Suprapubic skin (tissue), 4 donors: ENCODE measurements at regions not wholly inside any gene's neighbourhood (a gene's known extent, or its start where the extent isn't known, plus 50 kb on each side); places are given as distances from the start of the nearest gene placed in this dataset.

Experiments used
- DNase-seq, 2 donors: peaks; one replicate each; pipeline ENCODE4 v3.0.0-alpha.2; 2019; ENCODE audit warnings: low spot score in 2 of 2
- H3K27ac ChIP-seq: fragments of 200-600 bp; sonication (generic); one replicate; pipeline ENCODE4 v1.5.1; 2019
- H3K27me3 ChIP-seq: fragments of 200-600 bp; sonication (generic); one replicate; pipeline ENCODE4 v1.5.1; 2019
- H3K36me3 ChIP-seq: fragments of 200-600 bp; sonication (generic); one replicate; pipeline ENCODE4 v1.5.1; 2019
- H3K4me1 ChIP-seq: fragments of 200-600 bp; sonication (generic); one replicate; pipeline ENCODE4 v1.5.1; 2019
- H3K4me3 ChIP-seq: fragments of 200-600 bp; sonication (generic); one replicate; pipeline ENCODE4 v1.5.1; 2019; ENCODE audit warnings: mild to moderate bottlenecking
- H3K9me3 ChIP-seq: fragments of 200-600 bp; sonication (generic); one replicate; pipeline ENCODE4 v1.5.1; 2019
- EP300 ChIP-seq: sonication (generic); formaldehyde crosslinking; IDR thresholded peaks from one replicate; pipeline ENCODE4 v1.6.1; 2017; ENCODE audit warnings: antibody characterized with exemption
- POLR2A ChIP-seq, 2 donors: fragments of 450-650 bp; IDR thresholded peaks; one replicate each; pipeline ENCODE4 v1.6.1; 2017; ENCODE audit warnings: antibody characterized with exemption in 2 of 2, mild to moderate bottlenecking in 2 of 2, moderate library complexity in 2 of 2
- POLR2AphosphoS5 ChIP-seq, 3 donors: sonication (generic); formaldehyde crosslinking; IDR thresholded peaks; one replicate each; pipeline ENCODE4 v1.6.1; 2017; ENCODE audit warnings: antibody characterized with exemption in 3 of 3
- WGBS: methylation state at CpG from one replicate; pipeline ENCODE4 v1.1.5; 2018; 5-methylcytosine and 5-hydroxymethylcytosine counted together
- TF ChIP-seq, protein P1 (sequence below), 2 donors: fragments of 200-600 bp in 1 of 2; fragments of 450-650 bp in 1 of 2; sonication (generic) in 1 of 2; IDR thresholded peaks; one replicate each; pipeline ENCODE4 v1.5.1; 2016 to 2019; ENCODE audit warnings: antibody characterized with exemption in 2 of 2, mild to moderate bottlenecking in 1 of 2, moderate library complexity in 1 of 2

DNA sequence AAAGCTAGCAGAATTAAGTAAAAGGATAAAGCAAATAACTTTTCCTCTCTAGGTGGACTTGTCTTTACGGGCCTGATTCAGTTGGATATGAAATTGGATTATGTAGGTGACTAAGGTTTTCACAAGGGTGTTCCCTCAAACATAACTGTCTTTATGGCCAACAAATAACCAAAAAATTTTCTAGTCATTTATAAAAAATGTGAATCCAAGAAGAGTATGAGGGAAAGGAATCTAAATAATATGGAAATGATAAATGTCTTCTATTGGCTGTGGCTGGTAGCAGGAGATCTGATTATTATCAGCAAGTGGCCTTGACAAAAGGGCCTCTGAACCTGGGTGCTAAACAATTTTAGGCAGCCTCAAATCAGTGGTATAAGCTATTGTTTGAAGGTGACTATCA is 594.0 kb upstream of the UBE2E2 start:
- Histone ChIP-seq H3K9me3 (no peaks in the 10 kb centered on the region), H3K27ac (no peak overlapping the region), H3K36me3 (no peaks in the 10 kb centered on the region), H3K27me3 (no peaks in the 10 kb centered on the region), H3K4me1 (no peaks in the 10 kb centered on the region), H3K4me3 (no peak overlapping the region)
- no peak for DNase-seq
- TF ChIP-seq POLR2A (IDR thresholded peaks at IDR 0.05), result no peak
- TF ChIP-seq EP300, result no peak
- TF ChIP-seq, protein P1, sequence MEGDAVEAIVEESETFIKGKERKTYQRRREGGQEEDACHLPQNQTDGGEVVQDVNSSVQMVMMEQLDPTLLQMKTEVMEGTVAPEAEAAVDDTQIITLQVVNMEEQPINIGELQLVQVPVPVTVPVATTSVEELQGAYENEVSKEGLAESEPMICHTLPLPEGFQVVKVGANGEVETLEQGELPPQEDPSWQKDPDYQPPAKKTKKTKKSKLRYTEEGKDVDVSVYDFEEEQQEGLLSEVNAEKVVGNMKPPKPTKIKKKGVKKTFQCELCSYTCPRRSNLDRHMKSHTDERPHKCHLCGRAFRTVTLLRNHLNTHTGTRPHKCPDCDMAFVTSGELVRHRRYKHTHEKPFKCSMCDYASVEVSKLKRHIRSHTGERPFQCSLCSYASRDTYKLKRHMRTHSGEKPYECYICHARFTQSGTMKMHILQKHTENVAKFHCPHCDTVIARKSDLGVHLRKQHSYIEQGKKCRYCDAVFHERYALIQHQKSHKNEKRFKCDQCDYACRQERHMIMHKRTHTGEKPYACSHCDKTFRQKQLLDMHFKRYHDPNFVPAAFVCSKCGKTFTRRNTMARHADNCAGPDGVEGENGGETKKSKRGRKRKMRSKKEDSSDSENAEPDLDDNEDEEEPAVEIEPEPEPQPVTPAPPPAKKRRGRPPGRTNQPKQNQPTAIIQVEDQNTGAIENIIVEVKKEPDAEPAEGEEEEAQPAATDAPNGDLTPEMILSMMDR (IDR thresholded peaks at IDR 0.05), result no peak
- no peak for TF ChIP-seq POLR2AphosphoS5 (IDR thresholded peaks at IDR 0.05)
- WGBS, result 74% methylated on average over 1 of the region's 1 CpG

GRCh38 chr3:22612927-22613326 is 590.2 kb upstream of the UBE2E2 start:
- 89% methylated on average over 4 of the region's 4 CpGs for WGBS
- Histone ChIP-seq H3K4me1 (no peaks in the 10 kb centered on the region), H3K27ac (no peak overlapping the region), H3K36me3 (no peaks in the 10 kb centered on the region), H3K4me3 (no peak overlapping the region), H3K9me3 (no peaks in the 10 kb centered on the region), H3K27me3 (no peaks in the 10 kb centered on the region)
- TF ChIP-seq, protein P1 (IDR thresholded peaks at IDR 0.05), result no peak
- TF ChIP-seq EP300 (no peak), POLR2AphosphoS5 (IDR thresholded peaks at IDR 0.05) (no peak), POLR2A (IDR thresholded peaks at IDR 0.05) (no peak)
- DNase-seq, result no peak

DNA sequence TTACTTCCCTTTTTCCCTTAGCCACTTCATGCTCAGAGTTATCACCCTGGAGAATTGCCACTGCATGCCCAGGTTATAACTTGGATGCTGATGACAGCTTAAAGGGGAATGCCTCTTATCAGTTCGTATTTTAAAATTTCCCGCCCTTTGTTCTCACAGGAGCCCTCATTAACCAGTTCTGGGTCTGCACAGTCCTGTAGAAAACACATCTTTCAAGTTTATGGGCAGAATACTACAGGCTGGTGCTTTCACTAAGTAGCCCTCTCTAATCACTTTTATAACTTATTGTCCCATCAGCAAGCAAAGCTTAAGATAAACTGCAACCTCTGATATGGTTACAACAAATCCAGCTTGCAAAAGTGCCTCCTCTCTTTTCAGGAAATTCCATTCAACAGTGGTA is 587.3 kb upstream of the UBE2E2 start:
- WGBS, result 38% methylated on average over 2 of the region's 2 CpGs
- H3K4me3 ChIP-seq, result no peak overlapping the region
- no peaks in the 10 kb centered on the region for H3K9me3 ChIP-seq
- no peaks in the 10 kb centered on the region for H3K27me3 ChIP-seq
- DNase-seq, result no peak
- no peak overlapping the region for H3K27ac ChIP-seq
- no peaks in the 10 kb centered on the region for H3K36me3 ChIP-seq
- H3K4me1 ChIP-seq, result no peaks in the 10 kb centered on the region
- TF ChIP-seq POLR2A (IDR thresholded peaks at IDR 0.05), result no peak
- TF ChIP-seq, protein P1 (IDR thresholded peaks at IDR 0.05), result no peak
- TF ChIP-seq EP300, result no peak
- no peak for TF ChIP-seq POLR2AphosphoS5 (IDR thresholded peaks at IDR 0.05)

DNA sequence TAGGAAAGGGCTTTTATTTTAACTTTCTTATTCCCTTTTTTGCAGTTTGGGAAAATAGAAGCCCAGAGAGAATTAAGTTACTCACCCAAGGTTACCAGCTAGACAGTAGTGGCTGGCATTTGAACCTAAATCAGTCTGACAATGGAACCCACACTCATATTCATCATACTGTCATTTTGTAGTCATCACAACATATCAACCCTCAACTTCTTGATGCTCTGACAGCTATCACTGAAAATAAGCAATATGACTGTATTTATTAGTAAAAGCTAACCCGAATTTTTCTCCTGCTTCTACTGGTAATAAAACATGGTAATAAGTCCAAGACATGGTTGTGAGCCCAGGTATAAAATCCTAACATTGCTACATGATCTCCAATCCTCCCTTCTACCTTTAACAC is 585.8 kb upstream of the UBE2E2 start:
- no peak for TF ChIP-seq EP300
- no peak for TF ChIP-seq POLR2A (IDR thresholded peaks at IDR 0.05)
- TF ChIP-seq, protein P1 (IDR thresholded peaks at IDR 0.05), result no peak
- TF ChIP-seq POLR2AphosphoS5 (IDR thresholded peaks at IDR 0.05), result no peak

DNA sequence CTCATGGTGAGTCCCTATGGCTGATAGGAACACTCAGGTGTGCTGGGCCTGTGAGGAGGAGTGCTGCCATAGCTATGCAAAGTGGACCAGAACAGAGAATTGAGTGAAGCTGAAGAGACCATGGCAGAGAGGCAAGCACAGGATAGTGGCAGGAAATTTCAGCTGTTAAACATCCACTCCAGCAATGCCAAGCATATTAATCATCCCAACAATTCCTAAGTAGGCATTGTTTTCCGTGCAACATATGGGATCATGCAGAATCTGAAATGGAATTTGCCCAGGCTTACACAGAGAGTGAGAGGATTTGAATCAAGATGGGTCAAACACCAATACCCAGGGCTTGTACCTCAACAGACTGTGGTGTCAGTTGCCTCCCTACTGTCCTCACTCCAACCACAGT is 582.6 kb upstream of the UBE2E2 start:
- no peaks in the 10 kb centered on the region for H3K9me3 ChIP-seq
- H3K36me3 ChIP-seq, result no peaks in the 10 kb centered on the region
- TF ChIP-seq EP300 (no peak), POLR2AphosphoS5 (IDR thresholded peaks at IDR 0.05) (no peak), POLR2A (IDR thresholded peaks at IDR 0.05) (no peak)
- TF ChIP-seq, protein P1 (IDR thresholded peaks at IDR 0.05), result no peak
- H3K27ac ChIP-seq, result no peak overlapping the region
- 50% methylated on average over 1 of the region's 1 CpG for WGBS
- DNase-seq, result no peak
- H3K4me1 ChIP-seq, result no peaks in the 10 kb centered on the region
- no peak overlapping the region for H3K4me3 ChIP-seq
- H3K27me3 ChIP-seq, result no peaks in the 10 kb centered on the region

More for the DNA sequence above, 585.8 kb upstream of the UBE2E2 start:
- Histone ChIP-seq H3K27ac (no peak overlapping the region), H3K4me3 (no peak overlapping the region), H3K36me3 (no peaks in the 10 kb centered on the region), H3K9me3 (no peaks in the 10 kb centered on the region), H3K27me3 (no peaks in the 10 kb centered on the region), H3K4me1 (no peaks in the 10 kb centered on the region)
- DNase-seq, result no peak
- WGBS, result 54% methylated on average over 1 of the region's 1 CpG
